OCI-LY1 (cell line): ENCODE measurements at regions not wholly inside any gene's neighbourhood (a gene's known extent, or its start where the extent isn't known, plus 50 kb on each side); places are given as distances from the start of the nearest gene placed in this dataset.

ENCODE experiments used
- CTCF ChIP-seq: fragments of 200-600 bp; sonication (generic), shearing (Covaris generic); IDR thresholded peaks from 2 replicates; pipeline ENCODE4 v1.5.1; 2017; ENCODE audit warnings: mild to moderate bottlenecking, antibody characterized with exemption, low read length, moderate library complexity, mixed read lengths
- EZH2 ChIP-seq: fragments of 200-600 bp; sonication (generic), shearing (Covaris generic); IDR thresholded peaks from 2 replicates; pipeline ENCODE4 v1.8.0; 2017; ENCODE audit warnings: borderline replicate concordance, mixed run types, mild to moderate bottlenecking, antibody characterized with exemption, low read length, moderate library complexity, mixed read lengths

GRCh38 chr1:36594023-36594422 is 111.3 kb upstream of the CSF3R start:
- TF ChIP-seq CTCF (no peak), EZH2 (no peak)
